ENCODE measurements at regions not wholly inside any gene's neighbourhood (a gene's known extent, or its start where the extent isn't known, plus 50 kb on each side); places are given as distances from the start of the nearest gene placed in this dataset.

- TF ChIP-seq FOXP4 (CRISPR knock-in tag; IDR thresholded peaks at IDR 0.05), result no peak
- no peak for TF ChIP-seq ZNF563 (CRISPR knock-in tag; IDR thresholded peaks at IDR 0.05)
- no peak for TF ChIP-seq ZZZ3 (CRISPR knock-in tag; IDR thresholded peaks at IDR 0.05; ENCODE audit: borderline replicate concordance)
- no peak for TF ChIP-seq JUN (CRISPR knock-in tag; IDR thresholded peaks at IDR 0.05)
- TF ChIP-seq MBNL3 (CRISPR knock-in tag; conservative IDR thresholded peaks at IDR 0.05), result no peak
- no peak for TF ChIP-seq RORA (CRISPR knock-in tag; IDR thresholded peaks at IDR 0.05)
- no peak for TF ChIP-seq SPEN (CRISPR knock-in tag; IDR thresholded peaks at IDR 0.05; ENCODE audit: low read depth)
- no peak for TF ChIP-seq ZMAT5 (CRISPR knock-in tag; IDR thresholded peaks at IDR 0.05; ENCODE audit: borderline replicate concordance, low read depth)
- no peak for TF ChIP-seq MED1 (CRISPR knock-in tag; IDR thresholded peaks at IDR 0.05)
- TF ChIP-seq ZNF678 (CRISPR knock-in tag; IDR thresholded peaks at IDR 0.05), result no peak
Observed at GRCh38 chr13:58528351-58528750, 896.8 kb downstream of the PCDH17 start (continued).

GRCh38 chr13:58531614-58532013 is 900.1 kb downstream of the PCDH17 start:
- H3K9ac ChIP-seq (ENCODE audit: insufficient read depth, low read depth, low read length), result no peak overlapping the region
- H3K4me1 ChIP-seq (ENCODE audit: insufficient read depth, low read length), result no peaks in the 10 kb centered on the region; the same call in 1 of the 2 replicates
- H3K79me2 ChIP-seq (ENCODE audit: insufficient read depth, low read length), result no peaks in the 10 kb centered on the region
- FAIRE-seq, result no peak
- BruUV-seq (replicated peaks), result no TSS peak
- peaks cover 18% of the 10 kb centered on the region; the same call in 1 of the 2 replicates for H3K9me3 ChIP-seq (ENCODE audit: low read length)
- in situ Hi-C loops (cut with HindIII; ENCODE audit: extremely low pct_ligation_motif_present, low pct_unique_long_range_greater_than_20kb) (no loop called here), intact Hi-C loops (cut with micrococcal nuclease; ENCODE audit: unreplicated experiment) (no loop called here)
- H3K36me3 ChIP-seq (replicated peaks in 1 of 2; ENCODE audit: control insufficient read depth in 1 of 2, insufficient read depth in 2 of 2, low read length in 2 of 2), result no peaks in the 10 kb centered on the region
- H3K4me3 ChIP-seq (replicated peaks in 1 of 3; ENCODE audit: insufficient read depth in 1 of 3, low read depth in 2 of 3, low read length in 3 of 3), result no peak overlapping the region
- H3K4me2 ChIP-seq (ENCODE audit: low read depth, low read length), result no peak overlapping the region
- WGBS (ENCODE audit: low lambda C conversion rate), result 3% methylated on average over 4 of the region's 4 CpGs
- ChIA-PET CTCF (ENCODE audit: low intra/inter-chr PET ratio, low total read pairs) (no interaction called here), POLR2A (no interaction called here)
- no peaks in the 10 kb centered on the region for H3K27me3 ChIP-seq (ENCODE audit: control insufficient read depth in 1 of 2, insufficient read depth in 2 of 2, low read length in 2 of 2)
- no peak overlapping the region for H3K27ac ChIP-seq (ENCODE audit: extremely low read length, insufficient read depth, low read length)
- DNase-seq (ENCODE audit: low spot score), result peak; percentile 26
- H2AFZ ChIP-seq (ENCODE audit: low read length), result no peak overlapping the region
- peak; percentile 99 for ATAC-seq
- H4K20me1 ChIP-seq (ENCODE audit: insufficient read depth, low read length), result no peaks in the 10 kb centered on the region
- no peak for TF ChIP-seq MZF1 (CRISPR knock-in tag; IDR thresholded peaks at IDR 0.05; ENCODE audit: borderline replicate concordance)
- peak; percentile 46; the same call in 1 of the 2 replicates for TF ChIP-seq FOXP4 (CRISPR knock-in tag; IDR thresholded peaks at IDR 0.05)

Measured in HepG2 (cell line).